Adrenal gland (tissue), 5 donors: ENCODE measurements at regions not wholly inside any gene's neighbourhood (a gene's known extent, or its start where the extent isn't known, plus 50 kb on each side); places are given as distances from the start of the nearest gene placed in this dataset.

ENCODE experiments used
- CTCF ChIP-seq, 6 experiments: fragments of 450-650 bp in 4 of 6; fragments of 200-600 bp in 2 of 6; sonication (generic) in 1 of 6; IDR thresholded peaks; 1 replicate in 5 of 6; 2 replicates in 1 of 6; pipeline versions ENCODE4 v1.5.1 to v1.8.0; 2016 to 2021; ENCODE audit warnings: antibody characterized with exemption in 6 of 6, mild to moderate bottlenecking in 2 of 6, moderate library complexity in 1 of 6
- POLR2A ChIP-seq, 2 donors: fragments of 450-650 bp; IDR thresholded peaks; one replicate each; pipeline ENCODE4 v1.6.1; 2017; ENCODE audit warnings: antibody characterized with exemption in 2 of 2, mild to moderate bottlenecking in 2 of 2, moderate library complexity in 1 of 2
- donor health status: DM: no; HTN: no; CAD: no.

- no peak for TF ChIP-seq CTCF (IDR thresholded peaks at IDR 0.05)
- no peak for TF ChIP-seq POLR2A (IDR thresholded peaks at IDR 0.05)
Observed at GRCh38 chr20:48008850-48009515, 223.7 kb upstream of the SULF2 start.
